NB4 (cell line): ENCODE measurements at regions not wholly inside any gene's neighbourhood (a gene's known extent, or its start where the extent isn't known, plus 50 kb on each side); places are given as distances from the start of the nearest gene placed in this dataset.
"Not testable (repeated sequence)": the region's sequence is repeated elsewhere in the genome, so short reads cannot be mapped to it uniquely, and the experiment has no call there.

ENCODE experiments used
- DNase-seq: peaks from one replicate; pipeline ENCODE4 v3.0.0; 2010; ENCODE audit warnings: low read depth
- H3K4me3 ChIP-seq: one replicate; pipeline ENCODE4 v1.5.1; 2011; ENCODE audit warnings: mild to moderate bottlenecking, low read depth, low read length, moderate library complexity
- MYC ChIP-seq: IDR thresholded peaks from 2 replicates; pipeline ENCODE4 v1.6.1; 2011; ENCODE audit warnings: low read depth, low read length
- POLR2A ChIP-seq: IDR thresholded peaks from 2 replicates; pipeline ENCODE4 v1.6.1; 2011; ENCODE audit warnings: mild to moderate bottlenecking; ENCODE audit not compliant: insufficient read length; ENCODE audit errors: extremely low read depth
- TF ChIP-seq, protein P1 (sequence below): IDR thresholded peaks from one replicate; pipeline ENCODE4 v1.5.1; 2012; ENCODE audit warnings: low read depth, low read length
- TF ChIP-seq, protein P2 (sequence below): IDR thresholded peaks from 2 replicates; pipeline ENCODE4 v1.6.1; 2011; ENCODE audit warnings: low read depth, low read length

DNA sequence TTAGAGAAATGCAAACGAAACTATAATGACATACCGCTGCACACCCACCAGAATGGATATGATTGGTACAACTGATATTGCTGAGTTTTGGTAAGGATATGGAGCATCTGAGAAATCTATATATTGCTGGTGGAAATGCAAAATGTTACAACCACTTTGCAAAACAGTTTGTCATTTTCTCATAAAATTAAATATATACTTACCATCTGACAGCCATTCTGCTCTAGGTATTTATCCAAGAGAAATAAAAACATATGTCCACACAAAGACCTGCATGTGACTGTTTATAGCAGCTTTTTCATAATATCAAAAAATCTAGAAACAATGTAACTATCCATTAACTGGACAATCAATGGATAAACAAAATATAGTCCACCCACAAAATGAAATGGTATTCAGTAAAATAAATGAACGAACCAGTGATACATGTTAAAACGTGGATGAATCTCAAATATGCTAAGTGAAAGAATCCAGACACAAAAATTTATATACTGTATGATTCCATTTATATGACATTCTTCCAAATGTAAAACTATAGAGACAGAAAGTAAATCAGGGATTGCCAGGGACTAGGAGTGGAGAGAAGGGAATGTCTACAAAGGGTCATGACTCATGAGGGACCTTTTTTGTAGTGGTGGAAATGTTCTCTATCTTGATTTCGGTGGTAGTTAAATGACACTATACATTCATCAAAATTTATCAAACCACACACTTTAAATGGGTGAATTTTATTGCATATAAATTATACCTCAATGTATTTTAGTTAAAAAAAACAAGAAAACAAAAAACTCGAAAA lies 312.0 kb upstream of the GLI3 start:
- no peak for TF ChIP-seq POLR2A
- no peak for TF ChIP-seq MYC
- TF ChIP-seq, protein P1, sequence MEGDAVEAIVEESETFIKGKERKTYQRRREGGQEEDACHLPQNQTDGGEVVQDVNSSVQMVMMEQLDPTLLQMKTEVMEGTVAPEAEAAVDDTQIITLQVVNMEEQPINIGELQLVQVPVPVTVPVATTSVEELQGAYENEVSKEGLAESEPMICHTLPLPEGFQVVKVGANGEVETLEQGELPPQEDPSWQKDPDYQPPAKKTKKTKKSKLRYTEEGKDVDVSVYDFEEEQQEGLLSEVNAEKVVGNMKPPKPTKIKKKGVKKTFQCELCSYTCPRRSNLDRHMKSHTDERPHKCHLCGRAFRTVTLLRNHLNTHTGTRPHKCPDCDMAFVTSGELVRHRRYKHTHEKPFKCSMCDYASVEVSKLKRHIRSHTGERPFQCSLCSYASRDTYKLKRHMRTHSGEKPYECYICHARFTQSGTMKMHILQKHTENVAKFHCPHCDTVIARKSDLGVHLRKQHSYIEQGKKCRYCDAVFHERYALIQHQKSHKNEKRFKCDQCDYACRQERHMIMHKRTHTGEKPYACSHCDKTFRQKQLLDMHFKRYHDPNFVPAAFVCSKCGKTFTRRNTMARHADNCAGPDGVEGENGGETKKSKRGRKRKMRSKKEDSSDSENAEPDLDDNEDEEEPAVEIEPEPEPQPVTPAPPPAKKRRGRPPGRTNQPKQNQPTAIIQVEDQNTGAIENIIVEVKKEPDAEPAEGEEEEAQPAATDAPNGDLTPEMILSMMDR, result no peak
- TF ChIP-seq, protein P2, sequence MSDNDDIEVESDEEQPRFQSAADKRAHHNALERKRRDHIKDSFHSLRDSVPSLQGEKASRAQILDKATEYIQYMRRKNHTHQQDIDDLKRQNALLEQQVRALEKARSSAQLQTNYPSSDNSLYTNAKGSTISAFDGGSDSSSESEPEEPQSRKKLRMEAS, result no peak
- DNase-seq, result no peak

DNA sequence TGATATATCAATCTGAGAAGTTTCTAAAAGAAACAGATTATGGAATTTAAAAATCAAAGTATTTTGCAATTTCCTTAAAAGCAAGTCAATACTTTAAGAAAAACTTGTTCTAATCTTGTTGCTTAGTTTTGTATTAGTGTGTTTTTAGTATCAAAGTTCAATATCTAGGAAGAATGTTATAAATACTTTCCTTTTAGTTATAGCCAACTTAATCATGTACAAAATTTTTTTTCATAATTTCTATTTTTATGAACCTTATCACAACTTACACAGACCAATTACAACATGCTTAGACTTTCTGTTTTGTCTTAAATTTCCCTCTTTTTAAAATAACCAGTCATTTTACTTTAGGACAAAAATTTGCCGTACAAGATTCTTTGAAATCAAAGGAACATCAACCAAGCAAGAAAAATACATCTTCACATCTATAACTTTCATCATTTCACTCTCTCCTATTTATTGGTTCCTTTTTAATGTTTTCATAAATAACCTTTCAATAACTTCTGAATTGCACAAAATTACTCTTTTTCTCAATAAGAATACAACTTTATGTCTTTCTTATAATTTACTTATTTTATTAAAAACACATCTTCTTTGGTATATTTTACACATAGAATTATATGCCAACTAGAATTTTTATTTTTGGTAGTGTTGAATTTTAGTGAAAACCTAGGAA lies 308.2 kb upstream of the GLI3 start:
- TF ChIP-seq, protein P2, result no peak
- TF ChIP-seq MYC, result no peak
- no peak for TF ChIP-seq POLR2A
- H3K4me3 ChIP-seq, result no peak overlapping the region
- DNase-seq, result no peak

More for the DNA sequence above, 312.0 kb upstream of the GLI3 start:
- H3K4me3 ChIP-seq, result no peak overlapping the region

DNA sequence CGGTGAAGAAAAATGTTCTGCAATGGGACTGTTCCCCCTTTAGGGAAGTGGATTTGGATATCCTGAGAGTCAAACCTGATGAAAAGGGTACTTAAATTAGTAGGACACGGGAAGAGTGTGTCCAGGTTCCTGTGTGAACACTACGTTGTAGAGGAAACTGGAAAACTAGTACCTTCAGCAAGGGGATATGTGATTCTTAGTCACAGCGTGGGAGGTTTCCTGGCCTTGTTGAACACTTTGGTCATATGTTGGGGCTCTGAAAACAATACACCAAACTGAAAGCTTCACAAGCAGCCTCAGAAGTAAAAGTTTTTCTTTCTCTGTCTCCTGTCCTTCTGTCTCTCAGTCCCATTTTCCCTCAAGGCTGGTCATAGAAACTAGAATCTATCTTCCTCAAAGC lies 306.9 kb upstream of the GLI3 start:
- TF ChIP-seq, protein P2, result no peak
- TF ChIP-seq POLR2A, result no peak
- no peak for TF ChIP-seq MYC
- TF ChIP-seq, protein P1, result no peak

DNA sequence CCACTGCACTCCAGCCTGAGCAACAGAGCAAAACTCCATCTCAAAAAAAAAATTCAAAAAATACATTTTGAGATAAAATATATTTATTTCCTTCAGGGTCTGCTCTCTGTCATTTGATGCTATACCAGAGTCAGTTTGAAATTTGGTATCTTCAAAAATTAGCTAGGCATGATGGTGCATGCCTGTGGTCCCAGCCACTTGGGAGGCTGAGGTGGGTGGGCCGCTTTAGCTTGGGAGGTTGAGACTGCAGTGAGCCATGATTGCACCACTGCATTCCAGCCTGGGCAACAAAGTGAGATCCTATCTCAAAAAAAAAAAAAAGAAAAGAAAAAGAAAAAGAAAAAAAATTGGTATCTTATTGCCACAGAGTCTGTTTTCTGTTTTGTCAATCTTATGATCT lies 305.4 kb upstream of the GLI3 start:
- DNase-seq, result not testable (repeated sequence)

More for the DNA sequence above, 306.9 kb upstream of the GLI3 start:
- no peak for DNase-seq
- no peak overlapping the region for H3K4me3 ChIP-seq

DNA sequence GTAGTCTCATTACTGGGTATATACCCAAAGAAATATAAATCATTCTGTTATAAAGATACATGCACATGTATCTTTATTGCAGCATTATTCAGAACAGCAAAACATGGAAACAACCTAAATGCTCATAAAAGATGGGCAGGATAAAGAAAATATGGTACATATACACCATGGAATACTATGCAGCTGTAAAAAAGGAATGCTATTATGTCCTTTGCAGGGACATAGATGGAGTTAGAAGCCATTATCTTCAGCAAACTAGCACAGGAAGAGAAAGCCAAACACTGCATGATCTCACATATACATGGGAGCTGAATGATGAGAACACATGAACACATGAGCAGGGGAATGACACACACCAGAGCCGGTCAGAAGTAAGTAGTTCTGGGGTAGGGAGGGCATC lies 297.4 kb upstream of the GLI3 start:
- no peak for TF ChIP-seq MYC
- TF ChIP-seq, protein P1, result no peak
- TF ChIP-seq, protein P2, result no peak
- TF ChIP-seq POLR2A, result no peak
- H3K4me3 ChIP-seq, result no peak overlapping the region
- no peak for DNase-seq

More for the DNA sequence above, 305.4 kb upstream of the GLI3 start:
- not testable (repeated sequence) for H3K4me3 ChIP-seq

DNA sequence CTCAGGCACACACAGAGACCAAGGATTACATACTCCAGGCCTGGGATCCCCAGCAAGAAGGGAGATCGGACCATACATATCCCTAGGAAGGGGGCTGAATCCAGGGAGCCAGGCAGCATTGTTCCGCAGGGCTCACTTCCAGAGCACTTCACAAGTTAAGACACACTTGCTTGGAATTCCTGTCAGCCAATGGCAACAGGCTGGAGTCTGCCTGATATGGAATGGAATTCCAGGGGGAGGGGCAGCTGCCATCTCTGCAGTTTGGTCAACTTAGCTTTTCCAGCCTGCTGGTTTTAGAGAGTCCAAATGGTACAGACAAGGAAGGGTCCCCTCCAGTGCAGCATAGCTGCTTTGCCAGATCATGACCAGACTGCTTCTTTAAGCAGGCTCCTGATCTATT lies 290.0 kb upstream of the GLI3 start:
- TF ChIP-seq POLR2A, result no peak
- no peak for TF ChIP-seq MYC
- TF ChIP-seq, protein P1, result no peak
- TF ChIP-seq, protein P2, result no peak
- H3K4me3 ChIP-seq, result no peak overlapping the region
- DNase-seq, result no peak
